ENCODE measurements at regions not wholly inside any gene's neighbourhood (a gene's known extent, or its start where the extent isn't known, plus 50 kb on each side); places are given as distances from the start of the nearest gene placed in this dataset.

DNA sequence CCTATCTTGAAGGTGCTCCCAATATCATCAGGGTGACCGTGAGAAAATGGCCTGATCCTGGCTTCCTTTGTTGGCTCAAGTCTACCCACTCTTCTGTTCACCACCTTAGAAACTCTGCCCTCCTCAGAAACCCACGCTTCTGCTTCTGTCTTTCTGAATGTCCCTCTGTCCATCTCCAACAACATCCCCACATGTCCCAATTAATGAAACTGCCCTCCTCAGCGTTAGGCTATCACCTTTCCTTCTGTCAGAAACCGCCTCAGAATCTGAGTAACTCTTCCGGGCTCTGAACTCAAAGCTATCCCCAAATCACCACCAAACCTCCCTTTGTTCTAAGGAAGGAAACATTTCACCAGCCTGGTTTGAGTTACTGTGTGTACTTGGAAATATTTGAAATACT is 315.8 kb upstream of the ZNF32 start:
- no peak overlapping the region for H4K91ac ChIP-seq (replicated peaks; ENCODE audit: insufficient read length, low read length)

More for the DNA sequence above, 315.8 kb upstream of the ZNF32 start:
- H2BK12ac ChIP-seq (ENCODE audit: low read depth, low read length), result no peak overlapping the region
- H2BK5ac ChIP-seq (ENCODE audit: low read depth, low read length), result no peak overlapping the region
- POLR2A ChIA-PET (ENCODE audit: partially characterized antibody), result no interaction called here
- no peaks in the 10 kb centered on the region for H3K23me2 ChIP-seq (ENCODE audit: low read depth, low read length)
- no peak overlapping the region for H3K18ac ChIP-seq (ENCODE audit: extremely low read depth, low read length)
- no peak overlapping the region for H3K4ac ChIP-seq (replicated peaks; ENCODE audit: insufficient read length, low read depth, low read length)
- H3K79me2 ChIP-seq (ENCODE audit: control insufficient read depth in 1 of 2, insufficient read depth in 2 of 2, low read length in 2 of 2), result no peaks in the 10 kb centered on the region
- no peaks in the 10 kb centered on the region for H3K9me3 ChIP-seq (ENCODE audit: insufficient read depth in 2 of 2, low read depth in 1 of 2, low read length in 1 of 2)
- H4K20me1 ChIP-seq (replicated peaks in 1 of 2; ENCODE audit: control insufficient read depth in 1 of 2, insufficient read depth in 2 of 2, low read length in 2 of 2), result no peaks in the 10 kb centered on the region
- no peak overlapping the region for H3K4me3 ChIP-seq (ENCODE audit: extremely low read depth in 1 of 4, insufficient read depth in 2 of 4, low read depth in 3 of 4, low read length in 4 of 4)
- no peak overlapping the region for H3K9ac ChIP-seq (replicated peaks in 1 of 4; ENCODE audit: extremely low read depth in 1 of 4, low read depth in 3 of 4, low read length in 3 of 4)
- no peak overlapping the region for H2BK20ac ChIP-seq (ENCODE audit: low read length)
- DNase-seq (ENCODE audit: low read depth in 1 of 2, low spot score in 2 of 2) (no peak), FAIRE-seq (no peak)
- no peak overlapping the region for H4K8ac ChIP-seq (ENCODE audit: extremely low read depth, insufficient read depth, low read length)
- no peak overlapping the region for H3K23ac ChIP-seq (ENCODE audit: insufficient read length)
- 95% methylated on average over 5 of the region's 5 CpGs; no CpG with 5 or more reads in 1 of the 2 experiments for WGBS, 2 experiments (ENCODE audit: extremely low coverage in 1 of 2, insufficient coverage in 1 of 2, insufficient read length in 1 of 2, insufficient replicate concordance in 2 of 2, low coverage in 1 of 2, low lambda C conversion rate in 2 of 2, missing lambda C conversion rate in 1 of 2)
- H2BK120ac ChIP-seq (replicated peaks; ENCODE audit: low read depth, low read length), result no peak overlapping the region
- no peaks in the 10 kb centered on the region for H3K79me1 ChIP-seq (ENCODE audit: low read depth, low read length)
- no peaks in the 10 kb centered on the region for H3K27me3 ChIP-seq (replicated peaks in 1 of 4; ENCODE audit: control insufficient read depth in 3 of 4, extremely low read depth in 1 of 4, insufficient read depth in 3 of 4, low read length in 3 of 4)
- TF ChIP-seq SP2 (IDR thresholded peaks at IDR 0.05; ENCODE audit: low read length), result no peak
- no peak for TF ChIP-seq RBBP5 (IDR thresholded peaks at IDR 0.05; ENCODE audit: borderline replicate concordance, low read depth, low read length)
- TF ChIP-seq CEBPB (IDR thresholded peaks at IDR 0.05; ENCODE audit: low read depth, low read length), result no peak
- no peak for TF ChIP-seq TEAD4 (IDR thresholded peaks at IDR 0.05; ENCODE audit: low read depth, low read length)
- no peak for TF ChIP-seq GABPA (IDR thresholded peaks at IDR 0.05; ENCODE audit: borderline replicate concordance, insufficient read depth, low read length)
- no peak for TF ChIP-seq JUN (IDR thresholded peaks at IDR 0.05; ENCODE audit: low read depth, low read length)
- TF ChIP-seq POU5F1 (IDR thresholded peaks at IDR 0.05; ENCODE audit: low read depth, low read length), result no peak
- no peak for TF ChIP-seq BACH1 (IDR thresholded peaks at IDR 0.05; ENCODE audit: low read length)
- TF ChIP-seq BRCA1 (IDR thresholded peaks at IDR 0.05; ENCODE audit: low read depth, low read length), result no peak
- no peak for TF ChIP-seq KDM5A (IDR thresholded peaks at IDR 0.05; ENCODE audit: low read length)
- H2AFZ ChIP-seq (ENCODE audit: low read length), result no peak overlapping the region
- H3K4me1 ChIP-seq (replicated peaks in 1 of 4; ENCODE audit: control insufficient read depth in 3 of 4, insufficient read depth in 4 of 4, low read length in 3 of 4), result no peaks in the 10 kb centered on the region
- H2BK15ac ChIP-seq (ENCODE audit: low read length), result no peak overlapping the region
- H4K5ac ChIP-seq (ENCODE audit: insufficient read length, low read depth, low read length), result no peak overlapping the region
- H3K27ac ChIP-seq (ENCODE audit: low read depth, low read length), result no peak overlapping the region
- no peak overlapping the region for H3K4me2 ChIP-seq (ENCODE audit: insufficient read depth in 1 of 2, low read depth in 2 of 2, low read length in 2 of 2)
- H2AK5ac ChIP-seq (ENCODE audit: low read depth, low read length), result no peak overlapping the region
- no peak overlapping the region for H3K14ac ChIP-seq (ENCODE audit: insufficient read length)
- CTCF ChIA-PET (ENCODE audit: partially characterized antibody), result interaction anchor here (0.9 kb wide), 1 partner anchor 651 kb away, joined by 3 read pairs; no protein-coding TSS in a partner anchor
- H3K36me3 ChIP-seq (ENCODE audit: control insufficient read depth in 2 of 4, insufficient read depth in 4 of 4, low read length in 3 of 4), result no peaks in the 10 kb centered on the region
- no peak overlapping the region for H3K56ac ChIP-seq (replicated peaks; ENCODE audit: insufficient read length, low read depth, low read length)

Measured in H1 (cell line).